NCI-H345 treated with DMSO at 0.1 percent for 48 hours (cell line): ENCODE measurements at regions not wholly inside any gene's neighbourhood (a gene's known extent, or its start where the extent isn't known, plus 50 kb on each side); places are given as distances from the start of the nearest gene placed in this dataset.
A peak's percentile ranks its signal among the peaks of the same experiment; 100 is the strongest.
"Not testable (repeated sequence)": the region's sequence is repeated elsewhere in the genome, so short reads cannot be mapped to it uniquely, and the experiment has no call there.

Experiments used
- DNase-seq: peaks from one replicate; lab custom pipeline; 2025; ENCODE audit not compliant: unreplicated experiment; lab: John Stamatoyannopoulos, UW

DNA sequence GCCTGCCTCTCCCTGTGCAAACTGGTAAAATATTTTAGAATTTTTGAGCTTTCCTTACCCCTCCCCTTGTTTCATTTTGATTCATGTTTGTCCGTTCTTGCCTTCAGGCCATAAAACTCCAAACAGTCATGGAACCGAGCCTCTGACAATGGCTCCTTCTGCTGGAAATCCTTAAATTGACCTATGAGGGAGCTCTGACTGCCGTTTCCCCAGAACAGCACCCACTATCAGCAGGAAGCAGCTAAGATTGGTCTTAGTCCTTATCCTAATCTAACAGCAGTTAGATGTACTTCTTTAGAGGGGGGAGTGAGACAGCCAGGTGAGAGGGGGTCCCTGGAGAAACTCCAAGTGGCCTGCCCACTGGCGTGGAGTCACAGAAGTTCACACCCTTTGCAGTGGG is 106.7 kb downstream of the FAM174A start:
- no peak for DNase-seq

DNA sequence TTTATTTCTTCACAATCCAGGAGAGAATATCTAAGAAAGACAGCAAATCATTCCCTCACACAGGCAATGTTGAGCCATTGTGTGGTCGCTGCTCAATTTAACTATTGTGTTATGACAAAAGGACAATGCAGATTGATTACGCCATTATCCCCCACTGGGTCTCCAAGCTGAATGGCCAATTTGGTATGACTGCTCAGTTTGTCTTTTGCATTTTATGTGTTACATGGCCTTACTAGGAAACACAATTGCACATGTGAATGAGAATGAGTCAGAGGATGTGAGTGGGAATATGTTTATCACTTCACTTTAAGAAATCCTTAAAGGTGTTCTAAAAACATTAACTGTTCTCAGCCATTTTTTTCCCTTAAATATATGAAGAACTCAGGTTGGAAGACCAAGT is 108.3 kb downstream of the FAM174A start:
- DNase-seq = peak; percentile 7

GRCh38 chr5:100644185-100644584 is 109.0 kb downstream of the FAM174A start:
- DNase-seq = peak; percentile 86

DNA sequence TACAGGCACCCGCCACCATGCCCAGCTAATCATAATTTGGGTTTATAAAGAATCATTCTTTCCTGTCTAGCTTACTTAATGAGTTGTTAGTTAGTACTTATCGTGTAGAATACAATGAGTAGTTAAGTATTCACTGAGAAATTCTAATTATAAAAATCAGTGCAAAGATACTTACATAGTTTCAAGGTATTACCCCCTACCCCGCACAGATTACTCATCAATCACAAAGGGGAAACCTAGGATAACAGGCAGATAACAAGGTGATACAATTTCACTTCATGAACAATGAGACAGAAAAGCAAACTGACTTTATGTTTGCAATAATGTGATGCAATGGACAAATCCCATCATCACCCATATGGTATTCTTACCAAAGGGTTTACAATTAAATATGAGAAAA is 109.6 kb downstream of the FAM174A start:
- DNase-seq = no peak

- DNase-seq = no peak
These were observed 110.8 kb downstream of the FAM174A start for GRCh38 chr5:100646011-100646410.

DNA sequence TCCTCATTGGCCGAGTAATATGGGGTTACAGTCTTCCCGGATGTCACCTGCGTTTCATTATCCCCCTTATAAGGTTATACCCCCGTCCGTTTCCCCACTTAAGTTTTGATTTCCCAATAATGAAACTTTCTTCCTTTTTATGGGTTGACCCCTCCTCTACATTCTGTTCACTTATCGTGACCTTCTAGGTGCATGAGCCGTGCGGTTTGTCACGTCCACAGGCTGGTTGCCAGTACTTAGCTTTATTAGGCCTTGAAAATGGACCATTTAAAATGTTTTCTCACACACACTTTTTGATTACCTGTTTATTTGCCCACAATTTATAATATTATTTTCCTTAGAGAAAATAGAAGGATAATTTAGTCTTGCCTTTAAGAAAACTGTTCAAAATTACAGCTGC is 111.5 kb downstream of the FAM174A start:
- DNase-seq = no peak

DNA sequence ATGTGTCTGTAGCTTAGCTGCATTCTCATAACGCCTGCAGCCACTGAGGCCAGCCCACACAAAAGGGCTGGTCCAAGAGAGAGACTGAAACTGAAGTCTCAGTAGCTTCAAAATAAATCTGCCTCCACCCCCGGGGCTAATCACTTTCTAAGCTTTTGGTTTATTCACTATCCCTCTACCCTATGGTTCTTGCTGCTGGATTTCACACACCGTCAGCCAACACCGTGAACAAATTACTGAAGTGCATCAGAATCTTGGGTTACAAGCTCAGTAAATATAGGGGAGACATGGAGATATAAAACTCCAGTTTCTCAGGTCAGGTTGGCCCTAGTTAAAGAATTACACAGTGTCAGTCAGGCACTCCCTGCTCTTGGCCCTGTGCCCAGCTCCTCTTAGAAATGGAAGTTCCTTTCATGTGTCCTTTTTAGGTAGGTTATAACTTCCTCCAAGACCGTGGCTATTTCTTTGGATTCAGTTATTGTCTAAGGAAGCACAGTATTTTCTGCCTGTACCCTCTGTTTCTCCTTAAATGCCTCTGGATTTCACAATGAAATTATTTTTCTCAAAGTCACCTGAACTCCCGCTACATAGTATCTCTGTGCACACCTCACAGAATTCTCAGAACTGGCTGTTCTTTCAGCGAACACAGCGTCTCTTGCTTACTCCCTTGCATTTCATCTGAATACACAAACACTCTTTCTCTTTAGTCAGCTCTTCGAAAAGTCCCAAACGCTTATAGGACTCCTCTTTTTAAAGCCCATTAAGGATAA is 112.5 kb downstream of the FAM174A start:
- peak; percentile 34 for DNase-seq

DNA sequence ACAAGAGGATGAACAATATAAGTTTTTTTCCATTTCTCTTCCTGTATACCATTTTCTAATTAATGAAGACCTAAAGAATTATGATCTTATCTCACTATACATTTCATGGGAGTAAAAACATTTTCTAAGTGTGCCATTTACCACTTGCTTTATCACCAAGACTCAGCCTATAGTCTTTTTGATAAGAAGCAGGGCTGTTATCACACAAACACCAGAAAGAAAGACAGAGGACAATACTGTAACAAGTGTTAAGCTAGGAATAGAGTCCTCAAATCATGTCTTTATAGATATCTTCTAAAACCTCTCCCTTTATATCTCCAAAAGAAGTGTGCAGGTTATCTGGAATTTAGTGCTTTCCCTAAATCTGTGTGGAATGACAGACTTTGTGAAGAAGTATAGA is 119.7 kb downstream of the FAM174A start:
- no peak for DNase-seq

DNA sequence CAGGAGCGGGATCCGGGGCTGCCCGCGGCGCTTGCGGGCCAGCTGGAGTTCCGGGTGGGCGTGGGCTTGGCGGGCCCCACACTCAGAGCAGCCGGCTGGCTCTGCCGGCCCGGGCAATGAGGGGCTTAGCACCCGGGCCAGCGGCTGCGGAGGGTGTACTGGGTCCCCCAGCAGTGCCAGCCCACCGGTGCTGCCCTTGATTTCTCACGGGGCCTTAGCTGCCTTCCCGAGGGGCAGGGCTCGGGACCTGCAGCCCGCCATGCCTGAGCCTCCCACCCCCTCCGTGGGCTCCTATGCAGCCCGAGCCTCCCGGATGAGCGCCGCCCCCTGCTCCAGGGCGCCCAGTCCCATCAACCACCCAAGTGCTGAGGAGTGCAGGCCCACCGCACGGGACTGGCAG is 121.6 kb downstream of the FAM174A start:
- not testable (repeated sequence) for DNase-seq

- no peak for DNase-seq
These were observed 124.1 kb downstream of the FAM174A start for GRCh38 chr5:100659080-100659795.

- no peak for DNase-seq
These were observed 129.0 kb downstream of the FAM174A start for GRCh38 chr5:100664140-100664539.

- no peak for DNase-seq
These were observed 132.0 kb downstream of the FAM174A start for GRCh38 chr5:100667161-100667630.

DNA sequence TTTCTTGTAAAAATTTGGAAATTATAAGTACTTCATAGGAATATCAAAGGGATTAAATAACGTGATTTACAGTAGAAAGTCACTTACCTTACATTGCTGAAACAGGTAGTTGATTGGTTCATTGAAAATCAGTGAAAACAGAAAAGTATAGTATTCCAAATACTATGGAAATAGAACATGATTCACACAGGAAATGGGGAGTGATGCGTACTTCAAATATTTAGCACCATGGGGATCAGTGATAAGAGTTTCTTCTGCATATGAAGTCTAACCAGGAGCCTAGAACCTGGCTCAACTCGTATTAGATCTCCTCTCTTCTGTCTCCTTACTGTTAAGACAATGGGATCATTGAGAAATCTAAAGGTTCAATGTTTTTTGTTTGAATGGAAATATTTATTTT is 133.3 kb downstream of the FAM174A start:
- DNase-seq = no peak

GRCh38 chr5:100676817-100677631 is 141.8 kb downstream of the FAM174A start:
- no peak for DNase-seq

- DNase-seq = no peak
These were observed 147.5 kb downstream of the FAM174A start for GRCh38 chr5:100682625-100683024.

DNA sequence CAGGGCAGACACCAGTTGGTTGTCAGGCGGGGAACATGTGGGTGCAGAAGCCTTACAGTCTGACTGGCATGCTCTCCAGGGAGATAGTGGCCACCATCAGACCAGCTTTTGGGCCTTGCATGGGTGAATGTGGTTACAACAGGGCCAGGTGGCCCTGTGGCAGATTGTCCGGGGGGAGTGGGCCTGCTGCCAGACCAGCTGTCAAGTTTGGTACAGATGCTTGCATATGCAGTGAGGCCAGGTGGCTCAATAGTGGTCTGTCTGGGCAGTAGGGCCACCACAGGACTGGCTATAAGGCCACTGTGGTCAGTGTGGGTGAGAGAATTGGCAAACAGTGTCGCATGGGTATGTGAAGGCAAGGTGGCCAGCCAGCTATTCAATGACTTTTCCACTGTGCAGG is 148.7 kb downstream of the FAM174A start:
- no peak for DNase-seq

GRCh38 chr5:100685122-100685521 is 149.9 kb downstream of the FAM174A start:
- DNase-seq = not testable (repeated sequence)

GRCh38 chr5:100688834-100689233 is 153.7 kb downstream of the FAM174A start:
- DNase-seq = not testable (repeated sequence)

DNA sequence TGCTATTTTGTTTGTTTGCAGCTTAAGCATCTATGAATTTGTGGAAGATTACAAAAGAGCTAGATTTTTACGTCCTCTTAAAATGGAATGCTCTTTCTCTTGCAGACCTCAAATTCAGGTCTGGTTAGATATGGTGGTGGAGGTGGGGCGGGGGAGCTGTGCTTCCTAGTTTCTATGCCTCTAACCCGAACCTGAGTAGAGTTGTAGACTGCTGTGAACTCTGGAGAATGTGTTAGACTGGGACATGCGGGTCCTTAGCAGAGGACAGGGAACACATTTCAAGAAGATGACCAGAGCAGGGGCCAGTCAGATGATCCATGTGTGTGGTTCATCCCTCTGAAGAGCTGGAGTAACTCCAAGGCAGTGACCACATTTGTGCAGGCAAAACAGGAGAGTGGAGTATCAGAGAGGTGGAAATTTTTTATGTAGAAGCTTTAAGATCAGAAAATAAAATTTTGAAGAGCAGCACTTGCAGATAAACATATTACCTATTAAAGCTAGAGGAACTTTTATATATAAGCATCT is 154.9 kb downstream of the FAM174A start:
- no peak for DNase-seq

DNA sequence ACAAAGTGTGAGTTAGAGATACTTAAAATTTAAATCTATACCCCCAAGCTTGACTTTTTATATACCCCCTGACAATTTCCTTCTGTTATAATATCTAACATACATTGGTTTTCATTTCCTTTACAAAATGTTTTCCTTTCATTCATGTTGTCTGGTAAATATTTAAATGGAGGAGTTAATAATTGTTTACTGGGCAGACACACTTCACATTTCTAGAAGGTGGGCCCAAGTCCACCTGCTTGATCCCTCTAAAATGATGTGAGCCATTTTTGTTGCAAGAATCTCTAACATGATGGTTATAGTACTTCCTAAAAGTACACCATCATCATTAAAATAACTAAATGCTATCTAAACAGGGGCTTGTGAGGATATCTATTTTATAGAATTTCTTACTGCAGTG is 155.9 kb downstream of the FAM174A start:
- no peak for DNase-seq

DNA sequence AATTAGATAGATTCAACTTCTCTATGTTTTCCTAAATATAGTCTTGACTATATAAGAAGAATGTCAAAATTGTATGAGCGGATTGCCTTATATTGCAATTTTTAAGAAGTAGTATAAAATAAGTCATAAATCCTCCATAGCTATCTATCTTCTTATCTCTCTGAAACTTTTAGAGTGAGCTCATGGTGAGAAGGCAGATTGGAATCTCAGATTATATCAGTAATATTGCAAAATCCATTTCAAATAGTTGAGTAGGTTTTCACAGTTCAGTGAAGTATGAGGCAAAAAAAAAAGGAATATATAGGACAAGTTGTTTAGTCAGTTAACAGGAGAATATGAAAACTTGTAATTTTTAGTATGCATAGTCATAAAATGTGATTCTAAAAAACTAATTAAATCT is 156.4 kb downstream of the FAM174A start:
- DNase-seq = no peak
